HEK293 (cell line): ENCODE measurements at regions not wholly inside any gene's neighbourhood (a gene's known extent, or its start where the extent isn't known, plus 50 kb on each side); places are given as distances from the start of the nearest gene placed in this dataset.

Experiments used
- CTCF ChIA-PET: fragments of 350-600 bp; formaldehyde crosslinking; extraction: SDS; loops from one replicate; lab custom pipeline; 2021; ENCODE audit warnings: antibody characterized with exemption; lab: Yijun Ruan, JAX
- POLR2A ChIA-PET: fragments of 300-600 bp; formaldehyde crosslinking; extraction: SDS; loops from one replicate; lab custom pipeline; 2020; ENCODE audit warnings: antibody characterized with exemption, inconsistent platforms; lab: Yijun Ruan, JAX
- H3K27ac ChIP-seq: fragments of 200-500 bp; sonication (Bioruptor generic); 2 replicates; pipeline ENCODE4 v1.5.1; 2014; ENCODE audit warnings: low read depth, low read length, control low read depth, inconsistent platforms; ENCODE audit errors: extremely low read depth
- H3K36me3 ChIP-seq, 2 experiments: fragments of 200-500 bp in 1 of 2; sonication (Bioruptor generic) in 1 of 2; 1 replicate in 1 of 2; 2 replicates in 1 of 2; pipeline ENCODE4 v1.5.1; 2014 to 2017; ENCODE audit warnings: inconsistent platforms in 2 of 2, low read length in 2 of 2; ENCODE audit not compliant: control insufficient read depth in 2 of 2, insufficient read depth in 1 of 2
- H3K4me1 ChIP-seq: fragments of 200-500 bp; sonication (Bioruptor generic); 2 replicates; pipeline ENCODE4 v1.5.1; 2014; ENCODE audit warnings: mild to moderate bottlenecking, low read length, inconsistent platforms; ENCODE audit not compliant: control insufficient read depth, insufficient read depth
- H3K4me3 ChIP-seq: 2 replicates; pipeline ENCODE4 v1.5.1; 2011; ENCODE audit warnings: low read depth, mild to moderate bottlenecking, control low read depth, low read length, moderate library complexity
- H3K9me3 ChIP-seq: fragments of 200-500 bp; sonication (Bioruptor generic); 2 replicates; pipeline ENCODE4 v1.5.1; 2014; ENCODE audit warnings: low read depth, low read length, inconsistent platforms; ENCODE audit not compliant: control insufficient read depth, insufficient read depth
- EGR2 ChIP-seq: fragments of 450-650 bp; formaldehyde crosslinking; IDR thresholded peaks from 2 replicates; pipeline ENCODE4 v1.5.1; 2016; ENCODE audit warnings: low read depth, missing biosample characterization, missing genetic modification characterization
- GLI2 ChIP-seq: fragments of 450-650 bp; formaldehyde crosslinking; IDR thresholded peaks from 2 replicates; pipeline ENCODE4; 2017; ENCODE audit warnings: missing biosample characterization, missing genetic modification characterization, low read depth, borderline replicate concordance
- KLF8 ChIP-seq: fragments of 450-650 bp; formaldehyde crosslinking; IDR thresholded peaks from 2 replicates; pipeline ENCODE4 v1.5.1; 2016; ENCODE audit warnings: missing biosample characterization, missing genetic modification characterization
- MYNN ChIP-seq: fragments of 450-650 bp; formaldehyde crosslinking; IDR thresholded peaks from 2 replicates; pipeline ENCODE4 v1.5.1; 2016; ENCODE audit warnings: missing biosample characterization, missing genetic modification characterization, borderline replicate concordance
- OVOL3 ChIP-seq: fragments of 450-650 bp; formaldehyde crosslinking; IDR thresholded peaks from 2 replicates; pipeline ENCODE4 v1.5.1; 2016; ENCODE audit warnings: missing biosample characterization, missing genetic modification characterization
- SCRT1 ChIP-seq: fragments of 450-650 bp; formaldehyde crosslinking; IDR thresholded peaks from 2 replicates; pipeline ENCODE4 v1.5.1; 2016; ENCODE audit warnings: missing biosample characterization, missing genetic modification characterization, borderline replicate concordance
- SCRT2 ChIP-seq: fragments of 450-650 bp; formaldehyde crosslinking; IDR thresholded peaks from 2 replicates; pipeline ENCODE4 v1.5.1; 2016; ENCODE audit warnings: missing biosample characterization, missing genetic modification characterization
- ZBTB21 ChIP-seq: fragments of 450-650 bp; formaldehyde crosslinking; IDR thresholded peaks from 2 replicates; pipeline ENCODE4 v1.5.1; 2017; ENCODE audit warnings: missing biosample characterization, missing genetic modification characterization
- ZFHX2 ChIP-seq: fragments of 450-650 bp; formaldehyde crosslinking; conservative IDR thresholded peaks from 2 replicates; pipeline ENCODE4 v1.5.1; 2016; ENCODE audit warnings: missing biosample characterization, missing genetic modification characterization
- ZNF121 ChIP-seq: fragments of 450-650 bp; formaldehyde crosslinking; IDR thresholded peaks from 2 replicates; pipeline ENCODE4 v1.5.1; 2016; ENCODE audit warnings: missing biosample characterization, missing genetic modification characterization
- ZNF184 ChIP-seq: fragments of 450-650 bp; IDR thresholded peaks from 2 replicates; pipeline ENCODE4 v1.5.1; 2018; ENCODE audit warnings: missing biosample characterization, mild to moderate bottlenecking, missing genetic modification characterization
- ZNF248 ChIP-seq: fragments of 450-650 bp; formaldehyde crosslinking; IDR thresholded peaks from 2 replicates; pipeline ENCODE4 v1.5.1; 2017; ENCODE audit warnings: missing biosample characterization, missing genetic modification characterization
- ZNF335 ChIP-seq: fragments of 450-650 bp; formaldehyde crosslinking; conservative IDR thresholded peaks from 2 replicates; pipeline ENCODE4 v1.5.1; 2016; ENCODE audit warnings: missing biosample characterization, missing genetic modification characterization
- ZNF416 ChIP-seq: fragments of 450-650 bp; formaldehyde crosslinking; IDR thresholded peaks from 2 replicates; pipeline ENCODE4 v1.5.1; 2016; ENCODE audit warnings: missing biosample characterization, missing genetic modification characterization
- ZNF560 ChIP-seq: fragments of 450-650 bp; formaldehyde crosslinking; IDR thresholded peaks from 2 replicates; pipeline ENCODE4 v1.5.1; 2017; ENCODE audit warnings: missing biosample characterization, missing genetic modification characterization, borderline replicate concordance
- ZNF626 ChIP-seq: fragments of 450-650 bp; sonication (Bioruptor Pico); formaldehyde crosslinking; IDR thresholded peaks from 2 replicates; pipeline ENCODE4 v1.5.1; 2018; ENCODE audit warnings: missing biosample characterization, missing genetic modification characterization, inconsistent platforms
- ZNF843 ChIP-seq: fragments of 450-650 bp; formaldehyde crosslinking; IDR thresholded peaks from 2 replicates; pipeline ENCODE4 v1.5.1; 2016; ENCODE audit warnings: missing biosample characterization, missing genetic modification characterization
- TF ChIP-seq, protein P1 (sequence below): fragments of 450-650 bp; formaldehyde crosslinking; IDR thresholded peaks from 2 replicates; pipeline ENCODE4 v1.5.1; 2016; ENCODE audit warnings: missing biosample characterization, missing genetic modification characterization
- TF ChIP-seq, protein P2 (sequence below): fragments of 450-650 bp; formaldehyde crosslinking; IDR thresholded peaks from 2 replicates; pipeline ENCODE4 v1.5.1; 2017; ENCODE audit warnings: missing biosample characterization, mild to moderate bottlenecking, missing genetic modification characterization, moderate library complexity
- TF ChIP-seq, protein P3 (sequence below): fragments of 450-650 bp; formaldehyde crosslinking; IDR thresholded peaks from 2 replicates; pipeline ENCODE4 v1.5.1; 2016; ENCODE audit warnings: missing biosample characterization, missing genetic modification characterization, borderline replicate concordance

DNA sequence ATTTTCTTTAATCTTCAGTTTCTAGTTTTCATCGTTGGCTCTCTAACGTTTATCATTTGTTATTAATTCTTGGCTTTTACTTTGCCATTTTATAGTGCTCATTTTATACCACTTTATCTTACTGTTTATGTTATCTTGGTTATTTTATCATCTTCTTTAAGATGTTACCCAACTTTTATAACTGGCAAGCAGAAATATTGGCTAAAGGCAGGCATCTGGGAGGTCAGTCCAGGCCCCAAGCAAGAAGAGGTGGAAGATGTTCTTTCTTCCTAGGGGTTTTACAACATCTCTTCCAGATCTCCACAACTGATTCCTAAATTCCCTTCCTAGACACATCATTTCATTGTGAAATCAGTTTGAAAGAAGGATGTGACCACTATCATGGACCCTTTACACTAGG lies 208.1 kb downstream of the AHR start:
- Histone ChIP-seq H3K27ac (no peak overlapping the region), H3K4me3 (no peak overlapping the region), H3K36me3 (no peaks in the 10 kb centered on the region), H3K9me3 (no peaks in the 10 kb centered on the region), H3K4me1 (no peaks in the 10 kb centered on the region)
- no peak for TF ChIP-seq ZFHX2 (tag by site-specific recombination)
- TF ChIP-seq ZNF248 (tag by site-specific recombination): no peak
- TF ChIP-seq ZNF184 (tag by site-specific recombination): no peak
- TF ChIP-seq, protein P1, sequence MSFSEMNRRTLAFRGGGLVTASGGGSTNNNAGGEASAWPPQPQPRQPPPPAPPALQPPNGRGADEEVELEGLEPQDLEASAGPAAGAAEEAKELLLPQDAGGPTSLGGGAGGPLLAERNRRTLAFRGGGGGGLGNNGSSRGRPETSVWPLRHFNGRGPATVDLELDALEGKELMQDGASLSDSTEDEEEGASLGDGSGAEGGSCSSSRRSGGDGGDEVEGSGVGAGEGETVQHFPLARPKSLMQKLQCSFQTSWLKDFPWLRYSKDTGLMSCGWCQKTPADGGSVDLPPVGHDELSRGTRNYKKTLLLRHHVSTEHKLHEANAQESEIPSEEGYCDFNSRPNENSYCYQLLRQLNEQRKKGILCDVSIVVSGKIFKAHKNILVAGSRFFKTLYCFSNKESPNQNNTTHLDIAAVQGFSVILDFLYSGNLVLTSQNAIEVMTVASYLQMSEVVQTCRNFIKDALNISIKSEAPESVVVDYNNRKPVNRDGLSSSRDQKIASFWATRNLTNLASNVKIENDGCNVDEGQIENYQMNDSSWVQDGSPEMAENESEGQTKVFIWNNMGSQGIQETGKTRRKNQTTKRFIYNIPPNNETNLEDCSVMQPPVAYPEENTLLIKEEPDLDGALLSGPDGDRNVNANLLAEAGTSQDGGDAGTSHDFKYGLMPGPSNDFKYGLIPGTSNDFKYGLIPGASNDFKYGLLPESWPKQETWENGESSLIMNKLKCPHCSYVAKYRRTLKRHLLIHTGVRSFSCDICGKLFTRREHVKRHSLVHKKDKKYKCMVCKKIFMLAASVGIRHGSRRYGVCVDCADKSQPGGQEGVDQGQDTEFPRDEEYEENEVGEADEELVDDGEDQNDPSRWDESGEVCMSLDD: no peak
- TF ChIP-seq SCRT1 (tag by site-specific recombination): no peak
- TF ChIP-seq ZNF335 (tag by site-specific recombination): no peak
- TF ChIP-seq, protein P2, sequence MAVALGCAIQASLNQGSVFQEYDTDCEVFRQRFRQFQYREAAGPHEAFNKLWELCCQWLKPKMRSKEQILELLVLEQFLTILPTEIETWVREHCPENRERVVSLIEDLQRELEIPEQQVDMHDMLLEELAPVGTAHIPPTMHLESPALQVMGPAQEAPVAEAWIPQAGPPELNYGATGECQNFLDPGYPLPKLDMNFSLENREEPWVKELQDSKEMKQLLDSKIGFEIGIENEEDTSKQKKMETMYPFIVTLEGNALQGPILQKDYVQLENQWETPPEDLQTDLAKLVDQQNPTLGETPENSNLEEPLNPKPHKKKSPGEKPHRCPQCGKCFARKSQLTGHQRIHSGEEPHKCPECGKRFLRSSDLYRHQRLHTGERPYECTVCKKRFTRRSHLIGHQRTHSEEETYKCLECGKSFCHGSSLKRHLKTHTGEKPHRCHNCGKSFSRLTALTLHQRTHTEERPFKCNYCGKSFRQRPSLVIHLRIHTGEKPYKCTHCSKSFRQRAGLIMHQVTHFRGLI (tag by site-specific recombination): no peak
- no peak for TF ChIP-seq ZNF121
- TF ChIP-seq, protein P3, sequence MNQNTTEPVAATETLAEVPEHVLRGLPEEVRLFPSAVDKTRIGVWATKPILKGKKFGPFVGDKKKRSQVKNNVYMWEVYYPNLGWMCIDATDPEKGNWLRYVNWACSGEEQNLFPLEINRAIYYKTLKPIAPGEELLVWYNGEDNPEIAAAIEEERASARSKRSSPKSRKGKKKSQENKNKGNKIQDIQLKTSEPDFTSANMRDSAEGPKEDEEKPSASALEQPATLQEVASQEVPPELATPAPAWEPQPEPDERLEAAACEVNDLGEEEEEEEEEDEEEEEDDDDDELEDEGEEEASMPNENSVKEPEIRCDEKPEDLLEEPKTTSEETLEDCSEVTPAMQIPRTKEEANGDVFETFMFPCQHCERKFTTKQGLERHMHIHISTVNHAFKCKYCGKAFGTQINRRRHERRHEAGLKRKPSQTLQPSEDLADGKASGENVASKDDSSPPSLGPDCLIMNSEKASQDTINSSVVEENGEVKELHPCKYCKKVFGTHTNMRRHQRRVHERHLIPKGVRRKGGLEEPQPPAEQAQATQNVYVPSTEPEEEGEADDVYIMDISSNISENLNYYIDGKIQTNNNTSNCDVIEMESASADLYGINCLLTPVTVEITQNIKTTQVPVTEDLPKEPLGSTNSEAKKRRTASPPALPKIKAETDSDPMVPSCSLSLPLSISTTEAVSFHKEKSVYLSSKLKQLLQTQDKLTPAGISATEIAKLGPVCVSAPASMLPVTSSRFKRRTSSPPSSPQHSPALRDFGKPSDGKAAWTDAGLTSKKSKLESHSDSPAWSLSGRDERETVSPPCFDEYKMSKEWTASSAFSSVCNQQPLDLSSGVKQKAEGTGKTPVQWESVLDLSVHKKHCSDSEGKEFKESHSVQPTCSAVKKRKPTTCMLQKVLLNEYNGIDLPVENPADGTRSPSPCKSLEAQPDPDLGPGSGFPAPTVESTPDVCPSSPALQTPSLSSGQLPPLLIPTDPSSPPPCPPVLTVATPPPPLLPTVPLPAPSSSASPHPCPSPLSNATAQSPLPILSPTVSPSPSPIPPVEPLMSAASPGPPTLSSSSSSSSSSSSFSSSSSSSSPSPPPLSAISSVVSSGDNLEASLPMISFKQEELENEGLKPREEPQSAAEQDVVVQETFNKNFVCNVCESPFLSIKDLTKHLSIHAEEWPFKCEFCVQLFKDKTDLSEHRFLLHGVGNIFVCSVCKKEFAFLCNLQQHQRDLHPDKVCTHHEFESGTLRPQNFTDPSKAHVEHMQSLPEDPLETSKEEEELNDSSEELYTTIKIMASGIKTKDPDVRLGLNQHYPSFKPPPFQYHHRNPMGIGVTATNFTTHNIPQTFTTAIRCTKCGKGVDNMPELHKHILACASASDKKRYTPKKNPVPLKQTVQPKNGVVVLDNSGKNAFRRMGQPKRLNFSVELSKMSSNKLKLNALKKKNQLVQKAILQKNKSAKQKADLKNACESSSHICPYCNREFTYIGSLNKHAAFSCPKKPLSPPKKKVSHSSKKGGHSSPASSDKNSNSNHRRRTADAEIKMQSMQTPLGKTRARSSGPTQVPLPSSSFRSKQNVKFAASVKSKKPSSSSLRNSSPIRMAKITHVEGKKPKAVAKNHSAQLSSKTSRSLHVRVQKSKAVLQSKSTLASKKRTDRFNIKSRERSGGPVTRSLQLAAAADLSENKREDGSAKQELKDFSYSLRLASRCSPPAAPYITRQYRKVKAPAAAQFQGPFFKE (tag by site-specific recombination): no peak
- no peak for TF ChIP-seq SCRT2 (tag by site-specific recombination)
- no peak for TF ChIP-seq ZNF416 (tag by site-specific recombination)
- no peak for TF ChIP-seq ZBTB21
- no peak for TF ChIP-seq KLF8
- TF ChIP-seq EGR2 (tag by site-specific recombination): no peak
- TF ChIP-seq ZNF843 (tag by site-specific recombination): no peak
- no peak for TF ChIP-seq ZNF560 (tag by site-specific recombination)
- no peak for TF ChIP-seq ZNF626
- TF ChIP-seq MYNN (tag by site-specific recombination): no peak
- TF ChIP-seq GLI2: no peak
- TF ChIP-seq OVOL3 (tag by site-specific recombination): no peak
- POLR2A ChIA-PET: no interaction called here
- CTCF ChIA-PET: no interaction called here
